ENCODE measurements at regions not wholly inside any gene's neighbourhood (a gene's known extent, or its start where the extent isn't known, plus 50 kb on each side); places are given as distances from the start of the nearest gene placed in this dataset.

- TF ChIP-seq CTCF (conservative IDR thresholded peaks at IDR 0.05; ENCODE audit: low read depth, low read length) = no peak
- no peak for TF ChIP-seq EZH2 (IDR thresholded peaks at IDR 0.05; ENCODE audit: borderline replicate concordance, low read depth, low read length, poor library complexity, severe bottlenecking)
These were observed 1192.6 kb downstream of the C4orf33 start for GRCh38 chr4:130288576-130288975.

All from A673 (cell line).